LHCN-M2 (cell line): ENCODE measurements at regions not wholly inside any gene's neighbourhood (a gene's known extent, or its start where the extent isn't known, plus 50 kb on each side); places are given as distances from the start of the nearest gene placed in this dataset.

Source experiments
- DNase-seq: peaks from one replicate; pipeline ENCODE4 v3.0.0-alpha.2; 2012; ENCODE audit warnings: low read depth

GRCh38 chr4:123093236-123093635 is 170.8 kb upstream of the NUDT6 start:
- DNase-seq: peak; percentile 11

DNA sequence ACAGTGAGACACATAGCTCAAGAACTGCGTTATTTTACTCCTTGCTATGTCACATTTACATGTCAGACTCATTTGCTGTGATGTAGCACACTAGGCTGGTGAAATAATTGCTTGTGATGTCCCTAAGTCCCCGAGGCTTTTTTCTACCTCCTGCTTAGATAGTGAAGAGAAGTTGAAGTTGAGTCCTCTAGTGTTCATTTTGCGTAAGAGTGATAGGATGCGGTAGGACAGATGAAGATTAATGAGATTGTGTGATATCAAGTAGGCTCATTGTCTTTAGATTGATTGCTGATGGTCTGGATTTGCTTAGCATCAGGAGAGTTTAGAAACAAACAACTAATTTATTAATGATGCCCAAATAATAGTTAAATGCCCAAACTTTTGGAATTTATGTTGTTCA is 173.6 kb upstream of the NUDT6 start:
- peak; percentile 56 for DNase-seq

- DNase-seq: peak; percentile 61
Observed at GRCh38 chr4:123102897-123103471, 180.6 kb upstream of the NUDT6 start.

GRCh38 chr4:123104310-123105025 is 182.1 kb upstream of the NUDT6 start:
- DNase-seq: no peak

- DNase-seq: no peak
Observed at GRCh38 chr4:123105026-123105420, 182.6 kb upstream of the NUDT6 start.

GRCh38 chr4:123106747-123107146 is 184.3 kb upstream of the NUDT6 start:
- no peak for DNase-seq

GRCh38 chr4:123107444-123108252 is 185.3 kb upstream of the NUDT6 start:
- DNase-seq: no peak

GRCh38 chr4:123109139-123109538 is 186.7 kb upstream of the NUDT6 start:
- DNase-seq: no peak

DNA sequence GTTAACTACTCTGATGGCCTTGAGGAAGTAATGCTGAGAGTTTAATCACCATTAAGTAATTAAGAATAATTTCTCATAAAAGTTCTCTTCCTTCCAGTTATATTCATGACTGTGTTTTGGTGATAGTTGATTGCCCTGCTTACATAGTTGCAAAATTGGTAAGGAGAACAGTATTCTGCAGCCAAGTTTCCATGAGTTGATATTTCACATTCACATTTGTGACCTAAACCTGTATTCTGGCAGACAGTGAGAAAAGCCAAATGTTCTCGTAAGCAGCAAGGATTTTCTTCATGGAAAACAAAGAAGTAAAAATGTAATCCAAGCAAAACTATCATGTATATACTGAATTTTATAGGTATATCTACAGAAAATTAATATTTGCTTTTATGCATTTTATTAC is 187.8 kb upstream of the NUDT6 start:
- no peak for DNase-seq

DNA sequence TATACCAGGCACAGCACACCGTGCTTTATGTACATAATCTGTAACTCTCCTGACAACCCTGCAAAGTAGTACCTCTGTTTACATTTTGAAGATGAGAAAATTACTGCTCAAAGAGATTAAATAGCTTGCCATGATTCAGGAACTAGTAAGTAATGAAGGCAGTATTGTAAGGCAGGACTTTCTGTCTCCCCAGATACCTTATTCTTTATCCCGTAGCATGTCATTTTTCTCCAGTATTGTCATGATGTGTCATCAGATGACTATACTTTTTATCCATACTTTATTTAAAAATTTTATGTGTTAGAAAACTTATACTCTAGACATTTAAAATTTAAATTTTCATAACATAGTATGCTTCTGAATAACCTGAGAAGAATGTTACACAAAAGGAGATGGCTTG is 188.3 kb upstream of the NUDT6 start:
- peak; percentile 23 for DNase-seq

- no peak for DNase-seq
Observed at GRCh38 chr4:123113155-123113554, 190.8 kb upstream of the NUDT6 start.

GRCh38 chr4:123114084-123114914 is 191.9 kb upstream of the NUDT6 start:
- no peak for DNase-seq

DNA sequence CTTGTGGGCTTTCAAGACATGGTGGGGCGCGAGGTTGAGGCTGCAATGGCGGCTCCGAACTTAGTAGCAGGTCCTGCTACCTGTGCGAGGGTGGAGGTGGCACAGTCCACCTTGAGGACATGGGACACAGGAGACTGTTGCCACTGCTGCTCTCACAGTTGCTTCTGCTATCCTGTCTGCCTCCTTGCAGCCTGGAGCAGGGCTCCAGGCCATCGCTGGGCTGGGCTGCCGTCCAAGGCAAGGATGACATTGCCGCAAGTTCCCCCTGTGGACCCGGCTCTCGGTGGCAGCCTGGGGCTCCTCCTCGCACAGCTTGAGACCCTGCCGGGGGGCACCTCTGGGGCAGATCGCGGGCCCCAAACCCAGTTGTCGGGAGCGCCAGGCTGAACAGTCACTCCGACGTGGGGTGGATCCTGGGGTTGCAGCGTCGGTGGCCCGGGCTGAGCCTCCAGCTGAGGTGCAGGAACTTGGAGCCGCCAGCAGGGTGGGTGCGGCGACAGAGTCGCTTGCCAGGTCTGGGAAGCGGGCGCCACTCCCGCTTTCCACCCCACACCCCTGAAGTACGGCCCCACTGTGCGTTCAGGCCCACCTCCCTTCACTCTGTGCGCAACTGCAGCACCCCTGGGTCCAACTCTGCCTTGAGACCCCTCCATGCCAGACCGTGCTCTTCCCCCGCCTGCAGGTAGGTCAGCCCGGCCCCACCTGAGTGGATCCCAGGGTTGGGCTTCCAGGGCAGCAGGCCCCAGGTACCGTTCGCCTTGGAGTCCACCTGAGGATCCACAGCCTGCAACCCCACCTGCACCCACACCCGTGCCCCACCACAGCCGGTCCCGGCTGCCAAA is 192.7 kb upstream of the NUDT6 start:
- DNase-seq: no peak

DNA sequence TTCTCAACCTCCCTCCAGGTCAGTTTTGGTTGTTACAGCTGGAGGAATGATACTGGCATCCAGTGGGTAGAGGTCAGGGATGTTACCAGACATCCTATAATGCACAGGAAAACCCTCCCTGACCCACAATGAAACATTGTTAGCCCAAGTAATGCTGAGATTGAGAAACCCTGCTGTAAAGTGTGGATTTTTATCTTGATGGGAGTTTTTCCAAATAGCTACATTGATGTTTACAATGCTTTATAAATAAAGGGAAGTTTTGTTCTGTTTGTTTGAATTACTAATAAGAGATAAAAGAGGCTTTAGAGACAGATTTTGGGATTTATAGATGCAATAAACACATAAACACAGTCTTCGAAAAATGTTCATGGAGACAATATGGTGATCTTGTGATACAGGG is 194.0 kb upstream of the NUDT6 start:
- no peak for DNase-seq

DNA sequence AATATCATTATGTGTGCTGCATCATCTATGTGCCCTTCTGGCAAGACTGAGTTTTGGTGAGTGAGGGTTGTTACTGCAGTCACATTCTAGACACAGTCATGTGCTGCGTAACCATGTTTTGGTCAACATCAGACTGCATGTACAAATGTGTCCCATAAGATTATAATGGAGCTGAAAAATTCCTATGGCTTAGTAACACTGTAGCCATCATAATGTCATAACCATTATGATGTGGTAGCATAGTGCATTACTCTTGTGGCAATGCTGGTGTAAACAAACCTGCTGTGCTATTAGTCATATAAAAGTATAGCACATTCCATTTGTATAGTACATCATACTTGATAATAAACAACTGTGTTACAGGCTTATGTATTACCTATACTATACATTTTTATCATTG is 198.1 kb upstream of the NUDT6 start:
- peak; percentile 64 for DNase-seq

- peak; percentile 30 for DNase-seq
Observed at GRCh38 chr4:123121241-123121907, 199.0 kb upstream of the NUDT6 start.

DNA sequence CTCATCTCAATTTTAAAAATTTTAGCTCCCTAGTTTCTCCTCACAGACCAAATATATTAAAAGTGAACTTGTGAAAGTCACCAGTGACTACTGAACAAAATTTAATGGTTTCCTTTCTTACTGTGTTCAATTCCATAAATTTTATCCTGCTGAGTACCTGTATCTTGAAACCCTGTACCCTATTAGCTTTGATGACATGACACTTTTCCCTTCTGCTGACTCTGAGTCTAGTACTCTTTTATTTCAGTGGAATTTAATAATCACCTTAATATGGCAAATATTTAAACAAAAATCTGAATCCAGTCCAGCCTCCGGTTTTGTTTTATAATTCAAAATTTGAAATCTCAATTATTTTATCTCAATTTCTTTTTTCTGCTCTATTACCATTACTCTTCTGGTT is 203.1 kb upstream of the NUDT6 start:
- no peak for DNase-seq

DNA sequence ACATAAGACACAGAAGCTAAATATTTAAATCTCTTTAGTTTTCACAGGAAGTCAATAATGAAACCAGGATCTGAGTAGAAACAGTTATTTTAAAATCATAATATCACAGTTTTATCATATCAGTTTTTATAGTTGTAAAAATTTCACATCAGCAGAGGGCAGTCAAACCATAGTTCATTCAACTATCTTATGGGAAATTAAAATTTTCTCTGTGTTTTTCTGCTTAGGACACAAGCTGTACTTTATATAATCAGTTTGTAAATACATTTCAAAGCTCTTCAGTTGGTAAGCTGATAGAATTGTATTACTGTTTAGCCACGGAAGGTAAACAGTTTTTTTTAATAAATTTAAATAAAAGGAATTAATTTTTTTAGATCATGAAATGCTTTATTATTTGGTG is 204.8 kb upstream of the NUDT6 start:
- peak; percentile 44 for DNase-seq

DNA sequence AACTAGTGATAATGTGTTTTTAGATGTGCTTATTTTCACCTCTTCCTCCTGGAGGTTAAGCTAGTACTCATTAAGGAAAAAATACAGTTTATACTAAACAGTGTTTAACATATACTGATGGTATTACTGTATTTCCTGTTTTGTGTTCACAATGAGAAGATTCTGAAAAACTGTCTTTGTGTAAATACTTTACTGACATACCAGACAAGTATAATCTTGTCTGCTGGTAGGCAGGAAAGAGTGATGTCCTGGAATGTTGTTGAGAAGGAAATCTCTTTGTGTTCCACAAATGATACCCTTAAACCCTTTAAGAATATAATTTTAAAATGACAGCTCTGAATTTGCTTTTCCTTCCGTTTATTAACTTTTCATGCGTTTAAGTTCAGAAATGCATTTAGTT is 205.5 kb upstream of the NUDT6 start:
- DNase-seq: no peak

GRCh38 chr4:123133397-123134050 is 211.1 kb upstream of the NUDT6 start:
- no peak for DNase-seq
